Spleen (tissue), 11 donors: ENCODE measurements at regions not wholly inside any gene's neighbourhood (a gene's known extent, or its start where the extent isn't known, plus 50 kb on each side); places are given as distances from the start of the nearest gene placed in this dataset.

Experiments
- DNase-seq: peaks from one replicate; pipeline ENCODE4 v3.0.0-alpha.2; 2020
- H3K27ac ChIP-seq, 8 donors: fragments of 200-600 bp; sonication (generic) in 7 of 8; 1 replicate in 4 of 8; 2 replicates in 4 of 8; pipeline versions ENCODE4 v1.5.0 to v1.8.0; 2016 to 2021; ENCODE audit warnings: inconsistent platforms in 4 of 8, mild to moderate bottlenecking in 4 of 8, moderate library complexity in 1 of 8
- H3K27me3 ChIP-seq, 7 donors: fragments of 200-600 bp; sonication (generic) in 6 of 7; replicated peaks in 1 of 7; 1 replicate in 4 of 7; 2 replicates in 3 of 7; pipeline versions ENCODE4 v1.5.0 to v1.8.0; 2016 to 2021; ENCODE audit warnings: inconsistent platforms in 3 of 7, mild to moderate bottlenecking in 1 of 7
- H3K36me3 ChIP-seq, 6 donors: fragments of 200-600 bp; sonication (generic) in 5 of 6; 1 replicate in 4 of 6; 2 replicates in 2 of 6; pipeline versions ENCODE4 v1.5.0 to v1.8.0; 2016 to 2021; ENCODE audit warnings: inconsistent platforms in 2 of 6
- H3K4me1 ChIP-seq, 6 donors: fragments of 200-600 bp; sonication (generic) in 5 of 6; 1 replicate in 3 of 6; 2 replicates in 3 of 6; pipeline versions ENCODE4 v1.5.0 to v1.8.0; 2016 to 2021; ENCODE audit warnings: inconsistent platforms in 3 of 6
- H3K4me3 ChIP-seq, 8 donors: fragments of 200-600 bp; sonication (generic) in 7 of 8; 1 replicate in 4 of 8; 2 replicates in 4 of 8; pipeline versions ENCODE4 v1.5.0 to v1.8.0; 2016 to 2021; ENCODE audit warnings: inconsistent platforms in 4 of 8, mild to moderate bottlenecking in 4 of 8, moderate library complexity in 2 of 8
- H3K9me3 ChIP-seq, 8 donors: fragments of 200-600 bp; sonication (generic) in 7 of 8; 1 replicate in 4 of 8; 2 replicates in 4 of 8; pipeline versions ENCODE4 v1.5.0 to v1.8.0; 2016 to 2021; ENCODE audit warnings: inconsistent platforms in 4 of 8
- POLR2A ChIP-seq, 3 donors: fragments of 450-650 bp; IDR thresholded peaks; one replicate each; pipeline ENCODE4 v1.5.1; 2017; ENCODE audit warnings: antibody characterized with exemption in 3 of 3, mild to moderate bottlenecking in 1 of 3
- POLR2AphosphoS5 ChIP-seq, 3 donors: sonication (generic); formaldehyde crosslinking; IDR thresholded peaks; one replicate each; pipeline ENCODE4 v1.5.1; 2017; ENCODE audit warnings: antibody characterized with exemption in 3 of 3
- WGBS, 5 donors: extraction: QIAGEN DNeasy Blood & Tissue Kit in 3 of 5; methylation state at CpG; one replicate each; pipeline versions ENCODE4 v1.1.5 to v1.1.7; 2013 to 2018; 5-methylcytosine and 5-hydroxymethylcytosine counted together
- intact Hi-C: fragments of 100-400 bp; cut with DNase I; formaldehyde crosslinking; loops from one replicate; pipeline ENCODE4 v1.15.0; 2023; ENCODE audit warnings: low total_unique reads
- TF ChIP-seq, protein P1 (sequence below), 11 experiments: fragments of 200-600 bp in 7 of 11; fragments of 450-650 bp in 4 of 11; sonication (generic) in 4 of 11; IDR thresholded peaks in 8 of 11; conservative IDR thresholded peaks in 3 of 11; 1 replicate in 7 of 11; 2 replicates in 4 of 11; pipeline versions ENCODE4 v1.4.0 to v1.8.0; 2016 to 2021; ENCODE audit warnings: antibody characterized with exemption in 11 of 11, inconsistent platforms in 4 of 11, mild to moderate bottlenecking in 1 of 11
- donor health status: healthy with polysubstance abuse.
- donor health status: DM: no; HTN: no; CAD: no; lungs with moderate emphysema.
- donor health status: DM: no; HTN: no; CAD: no.
- donor health status: Bipolar disorder and iron deficiency.
- donor health status: healthy.
- donor health status: DM: no; HTN: no; CAD: no.
- donor health status: DM: yes; HTN: yes; CAD: no.

DNA sequence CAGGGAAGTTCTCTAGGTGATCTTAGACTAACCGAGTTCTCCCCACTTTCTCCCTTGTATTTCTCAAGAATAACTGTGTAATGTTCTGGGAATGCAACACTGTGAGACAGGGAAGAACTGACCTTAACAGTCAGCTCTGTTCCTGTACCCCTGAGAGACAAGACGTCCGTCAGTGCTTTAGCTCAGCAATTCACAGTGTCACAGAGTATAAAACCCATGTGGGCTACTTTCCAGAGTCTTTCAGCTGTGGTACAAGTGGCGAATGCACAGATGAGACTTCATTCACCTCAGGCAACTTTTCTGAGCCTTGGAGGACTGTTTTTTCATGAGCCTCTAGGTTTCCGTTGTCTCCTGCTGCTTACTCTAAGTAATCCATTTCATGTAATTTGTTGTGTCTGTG is 458.8 kb downstream of the SPATA31D1 start:
- TF ChIP-seq POLR2AphosphoS5 (IDR thresholded peaks at IDR 0.05) (no peak), POLR2A (IDR thresholded peaks at IDR 0.05) (no peak)
- TF ChIP-seq, protein P1, sequence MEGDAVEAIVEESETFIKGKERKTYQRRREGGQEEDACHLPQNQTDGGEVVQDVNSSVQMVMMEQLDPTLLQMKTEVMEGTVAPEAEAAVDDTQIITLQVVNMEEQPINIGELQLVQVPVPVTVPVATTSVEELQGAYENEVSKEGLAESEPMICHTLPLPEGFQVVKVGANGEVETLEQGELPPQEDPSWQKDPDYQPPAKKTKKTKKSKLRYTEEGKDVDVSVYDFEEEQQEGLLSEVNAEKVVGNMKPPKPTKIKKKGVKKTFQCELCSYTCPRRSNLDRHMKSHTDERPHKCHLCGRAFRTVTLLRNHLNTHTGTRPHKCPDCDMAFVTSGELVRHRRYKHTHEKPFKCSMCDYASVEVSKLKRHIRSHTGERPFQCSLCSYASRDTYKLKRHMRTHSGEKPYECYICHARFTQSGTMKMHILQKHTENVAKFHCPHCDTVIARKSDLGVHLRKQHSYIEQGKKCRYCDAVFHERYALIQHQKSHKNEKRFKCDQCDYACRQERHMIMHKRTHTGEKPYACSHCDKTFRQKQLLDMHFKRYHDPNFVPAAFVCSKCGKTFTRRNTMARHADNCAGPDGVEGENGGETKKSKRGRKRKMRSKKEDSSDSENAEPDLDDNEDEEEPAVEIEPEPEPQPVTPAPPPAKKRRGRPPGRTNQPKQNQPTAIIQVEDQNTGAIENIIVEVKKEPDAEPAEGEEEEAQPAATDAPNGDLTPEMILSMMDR (IDR thresholded peaks at IDR 0.05 in 8 of 11, conservative IDR thresholded peaks at IDR 0.05 in 3 of 11): no peak
- Histone ChIP-seq H3K9me3 (peaks cover 6 to 50% (median 32%) of the 10 kb centered on the region in 8 donors), H3K36me3 (no peaks in the 10 kb centered on the region), H3K27ac (no peak overlapping the region), H3K4me3 (no peak overlapping the region), H3K4me1 (no peaks in the 10 kb centered on the region), H3K27me3 (no peaks in the 10 kb centered on the region)
- intact Hi-C loops: no loop called here
- no peak for DNase-seq
- WGBS, 5 donors: 85 to 94% (median 90%) methylated on average over 5 of the region's 5 CpGs

GRCh38 chr9:82449986-82450385 is 461.4 kb downstream of the SPATA31D1 start:
- intact Hi-C loops: no loop called here
- DNase-seq: no peak
- no peaks in the 10 kb centered on the region for H3K36me3 ChIP-seq
- H3K9me3 ChIP-seq: peaks cover 6 to 59% (median 37%) of the 10 kb centered on the region in 8 donors
- no peaks in the 10 kb centered on the region for H3K27me3 ChIP-seq
- H3K4me1 ChIP-seq: no peaks in the 10 kb centered on the region
- TF ChIP-seq, protein P1 (IDR thresholded peaks at IDR 0.05 in 8 of 11, conservative IDR thresholded peaks at IDR 0.05 in 3 of 11): no peak
- TF ChIP-seq POLR2A (IDR thresholded peaks at IDR 0.05): no peak
- TF ChIP-seq POLR2AphosphoS5 (IDR thresholded peaks at IDR 0.05): no peak
- no peak overlapping the region for H3K27ac ChIP-seq
- H3K4me3 ChIP-seq: no peak overlapping the region

- no peaks in the 10 kb centered on the region for H3K27me3 ChIP-seq
- intact Hi-C loops: no loop called here
- TF ChIP-seq, protein P1 (IDR thresholded peaks at IDR 0.05 in 8 of 11, conservative IDR thresholded peaks at IDR 0.05 in 3 of 11): no peak
- TF ChIP-seq POLR2A (IDR thresholded peaks at IDR 0.05) (no peak), POLR2AphosphoS5 (IDR thresholded peaks at IDR 0.05) (no peak)
- WGBS, 5 donors: 80 to 93% (median 84%) methylated on average over 3 of the region's 3 CpGs
- H3K4me1 ChIP-seq: no peaks in the 10 kb centered on the region
- no peaks in the 10 kb centered on the region for H3K36me3 ChIP-seq
- H3K27ac ChIP-seq: no peak overlapping the region
- no peak for DNase-seq
- no peak overlapping the region for H3K4me3 ChIP-seq
- peaks cover 2 to 28% (median 14%) of the 10 kb centered on the region in 8 donors for H3K9me3 ChIP-seq
Measured at GRCh38 chr9:82454509-82455190, 466.1 kb downstream of the SPATA31D1 start.

- 77 to 93% (median 85%) methylated on average over 1 of the region's 1 CpG for WGBS, 5 donors
- H3K4me1 ChIP-seq: no peaks in the 10 kb centered on the region
- peaks cover 2 to 20% (median 13%) of the 10 kb centered on the region in 8 donors for H3K9me3 ChIP-seq
- TF ChIP-seq POLR2A (IDR thresholded peaks at IDR 0.05): no peak
- TF ChIP-seq, protein P1 (IDR thresholded peaks at IDR 0.05 in 8 of 11, conservative IDR thresholded peaks at IDR 0.05 in 3 of 11): no peak
- TF ChIP-seq POLR2AphosphoS5 (IDR thresholded peaks at IDR 0.05): no peak
- DNase-seq: no peak
- intact Hi-C loops: no loop called here
- H3K4me3 ChIP-seq: no peak overlapping the region
- no peaks in the 10 kb centered on the region for H3K36me3 ChIP-seq
- H3K27ac ChIP-seq: no peak overlapping the region
- H3K27me3 ChIP-seq: no peaks in the 10 kb centered on the region
Measured at GRCh38 chr9:82456642-82457041, 468.1 kb downstream of the SPATA31D1 start.
